ENCODE measurements at regions not wholly inside any gene's neighbourhood (a gene's known extent, or its start where the extent isn't known, plus 50 kb on each side); places are given as distances from the start of the nearest gene placed in this dataset.

GRCh38 chr2:195390686-195391321 is 266.2 kb upstream of the SLC39A10 start:
- no peaks in the 10 kb centered on the region for H3K9me3 ChIP-seq (ENCODE audit: control insufficient read depth, insufficient read depth, low read length)
- DNase-seq (ENCODE audit: low read depth, low spot score): no peak
- no CpG with 5 or more reads among the region's 2 CpGs for WGBS (ENCODE audit: insufficient coverage, insufficient read length)
- H3K27me3 ChIP-seq (ENCODE audit: control insufficient read depth, insufficient read depth, low read length): no peaks in the 10 kb centered on the region
- H3K4me1 ChIP-seq (ENCODE audit: control insufficient read depth, insufficient read depth, low read length): no peaks in the 10 kb centered on the region
- no peak overlapping the region for H3K27ac ChIP-seq (ENCODE audit: low read length)
- no peaks in the 10 kb centered on the region for H3K36me3 ChIP-seq (ENCODE audit: control insufficient read depth, insufficient read depth, low read length)
- no peak overlapping the region for H3K4me3 ChIP-seq (ENCODE audit: low read length)

- no peak overlapping the region for H3K4me3 ChIP-seq (ENCODE audit: low read length)
- H3K9me3 ChIP-seq (ENCODE audit: control insufficient read depth, insufficient read depth, low read length): no peaks in the 10 kb centered on the region
- no peaks in the 10 kb centered on the region for H3K4me1 ChIP-seq (ENCODE audit: control insufficient read depth, insufficient read depth, low read length)
- no peaks in the 10 kb centered on the region for H3K27me3 ChIP-seq (ENCODE audit: control insufficient read depth, insufficient read depth, low read length)
- DNase-seq (ENCODE audit: low read depth, low spot score): no peak
- H3K27ac ChIP-seq (ENCODE audit: low read length): no peak overlapping the region
- H3K36me3 ChIP-seq (ENCODE audit: control insufficient read depth, insufficient read depth, low read length): no peaks in the 10 kb centered on the region
Observed at GRCh38 chr2:195388028-195388427, 269.0 kb upstream of the SLC39A10 start.

- no peak overlapping the region for H3K4me3 ChIP-seq (ENCODE audit: low read length)
- no peaks in the 10 kb centered on the region for H3K36me3 ChIP-seq (ENCODE audit: control insufficient read depth, insufficient read depth, low read length)
- no peaks in the 10 kb centered on the region for H3K9me3 ChIP-seq (ENCODE audit: control insufficient read depth, insufficient read depth, low read length)
- DNase-seq (ENCODE audit: low read depth, low spot score): no peak
- H3K4me1 ChIP-seq (ENCODE audit: control insufficient read depth, insufficient read depth, low read length): no peaks in the 10 kb centered on the region
- H3K27me3 ChIP-seq (ENCODE audit: control insufficient read depth, insufficient read depth, low read length): no peaks in the 10 kb centered on the region
- no CpG with 5 or more reads among the region's 2 CpGs for WGBS (ENCODE audit: insufficient coverage, insufficient read length)
- H3K27ac ChIP-seq (ENCODE audit: low read length): no peak overlapping the region
Observed at GRCh38 chr2:195382186-195382585, 274.8 kb upstream of the SLC39A10 start.

GRCh38 chr2:195370167-195370943 is 286.7 kb upstream of the SLC39A10 start:
- Histone ChIP-seq H3K36me3 (ENCODE audit: control insufficient read depth, insufficient read depth, low read length) (no peaks in the 10 kb centered on the region), H3K4me3 (ENCODE audit: low read length) (no peak overlapping the region), H3K4me1 (ENCODE audit: control insufficient read depth, insufficient read depth, low read length) (no peaks in the 10 kb centered on the region), H3K27ac (ENCODE audit: low read length) (no peak overlapping the region), H3K9me3 (ENCODE audit: control insufficient read depth, insufficient read depth, low read length) (no peaks in the 10 kb centered on the region), H3K27me3 (ENCODE audit: control insufficient read depth, insufficient read depth, low read length) (no peaks in the 10 kb centered on the region)
- no peak for DNase-seq (ENCODE audit: low read depth, low spot score)
- no CpG with 5 or more reads among the region's 4 CpGs for WGBS (ENCODE audit: insufficient coverage, insufficient read length)

- Histone ChIP-seq H3K27ac (ENCODE audit: low read length) (no peak overlapping the region), H3K4me1 (ENCODE audit: control insufficient read depth, insufficient read depth, low read length) (no peaks in the 10 kb centered on the region), H3K4me3 (ENCODE audit: low read length) (no peak overlapping the region), H3K9me3 (ENCODE audit: control insufficient read depth, insufficient read depth, low read length) (no peaks in the 10 kb centered on the region), H3K27me3 (ENCODE audit: control insufficient read depth, insufficient read depth, low read length) (no peaks in the 10 kb centered on the region), H3K36me3 (ENCODE audit: control insufficient read depth, insufficient read depth, low read length) (no peaks in the 10 kb centered on the region)
- no peak for DNase-seq (ENCODE audit: low read depth, low spot score)
- WGBS (ENCODE audit: insufficient coverage, insufficient read length): no CpG with 5 or more reads among the region's 1 CpG
Observed at GRCh38 chr2:195369218-195369587, 287.8 kb upstream of the SLC39A10 start.

- no peaks in the 10 kb centered on the region for H3K4me1 ChIP-seq (ENCODE audit: control insufficient read depth, insufficient read depth, low read length)
- DNase-seq (ENCODE audit: low read depth, low spot score): no peak
- no peaks in the 10 kb centered on the region for H3K27me3 ChIP-seq (ENCODE audit: control insufficient read depth, insufficient read depth, low read length)
- H3K9me3 ChIP-seq (ENCODE audit: control insufficient read depth, insufficient read depth, low read length): no peaks in the 10 kb centered on the region
- H3K4me3 ChIP-seq (ENCODE audit: low read length): no peak overlapping the region
- no peak overlapping the region for H3K27ac ChIP-seq (ENCODE audit: low read length)
- no CpG with 5 or more reads among the region's 6 CpGs for WGBS (ENCODE audit: insufficient coverage, insufficient read length)
- no peaks in the 10 kb centered on the region for H3K36me3 ChIP-seq (ENCODE audit: control insufficient read depth, insufficient read depth, low read length)
Observed at GRCh38 chr2:195368249-195369217, 288.5 kb upstream of the SLC39A10 start.

- no CpG with 5 or more reads among the region's 2 CpGs for WGBS (ENCODE audit: insufficient coverage, insufficient read length)
- Histone ChIP-seq H3K4me3 (ENCODE audit: low read length) (no peak overlapping the region), H3K27ac (ENCODE audit: low read length) (no peak overlapping the region), H3K27me3 (ENCODE audit: control insufficient read depth, insufficient read depth, low read length) (no peaks in the 10 kb centered on the region), H3K9me3 (ENCODE audit: control insufficient read depth, insufficient read depth, low read length) (no peaks in the 10 kb centered on the region), H3K36me3 (ENCODE audit: control insufficient read depth, insufficient read depth, low read length) (no peaks in the 10 kb centered on the region), H3K4me1 (ENCODE audit: control insufficient read depth, insufficient read depth, low read length) (no peaks in the 10 kb centered on the region)
- DNase-seq (ENCODE audit: low read depth, low spot score): no peak
Observed at GRCh38 chr2:195367809-195368208, 289.2 kb upstream of the SLC39A10 start.

GRCh38 chr2:195364015-195364965 is 292.7 kb upstream of the SLC39A10 start:
- no peak for DNase-seq (ENCODE audit: low read depth, low spot score)
- no peak overlapping the region for H3K4me3 ChIP-seq (ENCODE audit: low read length)
- H3K4me1 ChIP-seq (ENCODE audit: control insufficient read depth, insufficient read depth, low read length): no peaks in the 10 kb centered on the region
- H3K36me3 ChIP-seq (ENCODE audit: control insufficient read depth, insufficient read depth, low read length): no peaks in the 10 kb centered on the region
- H3K27ac ChIP-seq (ENCODE audit: low read length): no peak overlapping the region
- H3K9me3 ChIP-seq (ENCODE audit: control insufficient read depth, insufficient read depth, low read length): no peaks in the 10 kb centered on the region
- no CpG with 5 or more reads among the region's 5 CpGs for WGBS (ENCODE audit: insufficient coverage, insufficient read length)
- H3K27me3 ChIP-seq (ENCODE audit: control insufficient read depth, insufficient read depth, low read length): no peaks in the 10 kb centered on the region

- H3K4me3 ChIP-seq (ENCODE audit: low read length): no peak overlapping the region
- no peaks in the 10 kb centered on the region for H3K9me3 ChIP-seq (ENCODE audit: control insufficient read depth, insufficient read depth, low read length)
- H3K4me1 ChIP-seq (ENCODE audit: control insufficient read depth, insufficient read depth, low read length): no peaks in the 10 kb centered on the region
- no peak for DNase-seq (ENCODE audit: low read depth, low spot score)
- no peak overlapping the region for H3K27ac ChIP-seq (ENCODE audit: low read length)
- WGBS (ENCODE audit: insufficient coverage, insufficient read length): no CpG with 5 or more reads among the region's 1 CpG
- H3K36me3 ChIP-seq (ENCODE audit: control insufficient read depth, insufficient read depth, low read length): no peaks in the 10 kb centered on the region
- H3K27me3 ChIP-seq (ENCODE audit: control insufficient read depth, insufficient read depth, low read length): no peaks in the 10 kb centered on the region
Observed at GRCh38 chr2:195363496-195363895, 293.5 kb upstream of the SLC39A10 start.

Data from iPS DF 6.9 (cell line).